ENCODE measurements at regions not wholly inside any gene's neighbourhood (a gene's known extent, or its start where the extent isn't known, plus 50 kb on each side); places are given as distances from the start of the nearest gene placed in this dataset.

DNA sequence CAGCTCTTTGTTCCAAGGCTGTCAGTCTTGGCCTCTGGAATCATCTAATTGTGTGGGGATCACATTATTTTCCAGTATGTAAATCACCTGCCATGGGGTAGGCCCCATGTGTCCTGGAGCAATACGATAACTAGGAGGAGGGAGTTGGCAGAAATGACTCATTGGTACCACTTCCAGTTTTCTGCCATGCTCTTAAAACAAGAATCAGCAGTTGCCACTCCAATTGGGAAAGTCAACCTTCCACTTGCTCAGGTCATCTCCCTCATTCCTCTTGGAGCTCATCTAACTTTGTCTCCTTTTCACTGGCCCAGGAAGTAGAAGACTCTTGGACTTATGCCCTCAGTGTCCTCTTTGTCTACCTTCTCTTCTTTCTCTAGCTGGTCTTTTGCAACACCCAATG lies 487.0 kb downstream of the SLC4A3 start:
- WGBS, 2 donors = 88 to 100% methylated on average over 1 of the region's 1 CpG
- Histone ChIP-seq H3K27ac (no peak overlapping the region), H3K9me3 (peaks cover 0 to 26% (median 0%) of the 10 kb centered on the region in 4 donors), H3K36me3 (no peaks in the 10 kb centered on the region), H3K27me3 (no peaks in the 10 kb centered on the region), H3K4me3 (no peak overlapping the region), H3K4me1 (no peaks in the 10 kb centered on the region)
- no peak for DNase-seq (ENCODE audit: low spot score in 2 of 2)
- TF ChIP-seq, protein P1, sequence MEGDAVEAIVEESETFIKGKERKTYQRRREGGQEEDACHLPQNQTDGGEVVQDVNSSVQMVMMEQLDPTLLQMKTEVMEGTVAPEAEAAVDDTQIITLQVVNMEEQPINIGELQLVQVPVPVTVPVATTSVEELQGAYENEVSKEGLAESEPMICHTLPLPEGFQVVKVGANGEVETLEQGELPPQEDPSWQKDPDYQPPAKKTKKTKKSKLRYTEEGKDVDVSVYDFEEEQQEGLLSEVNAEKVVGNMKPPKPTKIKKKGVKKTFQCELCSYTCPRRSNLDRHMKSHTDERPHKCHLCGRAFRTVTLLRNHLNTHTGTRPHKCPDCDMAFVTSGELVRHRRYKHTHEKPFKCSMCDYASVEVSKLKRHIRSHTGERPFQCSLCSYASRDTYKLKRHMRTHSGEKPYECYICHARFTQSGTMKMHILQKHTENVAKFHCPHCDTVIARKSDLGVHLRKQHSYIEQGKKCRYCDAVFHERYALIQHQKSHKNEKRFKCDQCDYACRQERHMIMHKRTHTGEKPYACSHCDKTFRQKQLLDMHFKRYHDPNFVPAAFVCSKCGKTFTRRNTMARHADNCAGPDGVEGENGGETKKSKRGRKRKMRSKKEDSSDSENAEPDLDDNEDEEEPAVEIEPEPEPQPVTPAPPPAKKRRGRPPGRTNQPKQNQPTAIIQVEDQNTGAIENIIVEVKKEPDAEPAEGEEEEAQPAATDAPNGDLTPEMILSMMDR (IDR thresholded peaks at IDR 0.05) = no peak
- no peak for TF ChIP-seq EP300 (IDR thresholded peaks at IDR 0.05)
- no peak for TF ChIP-seq POLR2A (IDR thresholded peaks at IDR 0.05)

DNA sequence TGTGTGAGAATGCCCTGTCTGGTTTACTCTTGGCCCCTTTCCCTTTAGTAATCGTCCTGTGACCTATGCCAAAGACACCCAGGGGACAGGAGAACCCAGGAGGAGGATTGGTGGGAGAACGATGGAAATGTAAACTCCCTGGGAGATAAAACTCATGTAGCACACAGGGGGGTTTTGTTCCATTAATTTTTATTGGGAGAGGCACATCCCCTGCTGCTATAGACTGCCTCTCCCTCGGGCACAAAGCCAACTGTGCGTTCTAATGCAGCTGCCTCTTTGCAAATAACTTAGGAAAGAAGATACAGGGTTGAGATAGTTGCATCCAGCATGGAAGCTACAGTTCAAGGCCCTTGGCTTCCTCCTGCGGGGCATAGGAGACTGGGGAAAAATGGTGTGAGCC lies 489.6 kb downstream of the SLC4A3 start:
- peaks cover 0 to 26% (median 0%) of the 10 kb centered on the region in 4 donors for H3K9me3 ChIP-seq
- TF ChIP-seq EP300 (IDR thresholded peaks at IDR 0.05) (no peak), POLR2A (IDR thresholded peaks at IDR 0.05) (no peak)
- TF ChIP-seq, protein P1 (IDR thresholded peaks at IDR 0.05) = no peak
- 42 to 49% methylated on average over 5 of the region's 5 CpGs for WGBS, 2 donors
- no peak overlapping the region for H3K27ac ChIP-seq
- H3K36me3 ChIP-seq = no peaks in the 10 kb centered on the region
- no peak for DNase-seq (ENCODE audit: low spot score in 2 of 2)
- no peaks in the 10 kb centered on the region for H3K4me1 ChIP-seq
- H3K27me3 ChIP-seq = no peaks in the 10 kb centered on the region
- H3K4me3 ChIP-seq = no peak overlapping the region

DNA sequence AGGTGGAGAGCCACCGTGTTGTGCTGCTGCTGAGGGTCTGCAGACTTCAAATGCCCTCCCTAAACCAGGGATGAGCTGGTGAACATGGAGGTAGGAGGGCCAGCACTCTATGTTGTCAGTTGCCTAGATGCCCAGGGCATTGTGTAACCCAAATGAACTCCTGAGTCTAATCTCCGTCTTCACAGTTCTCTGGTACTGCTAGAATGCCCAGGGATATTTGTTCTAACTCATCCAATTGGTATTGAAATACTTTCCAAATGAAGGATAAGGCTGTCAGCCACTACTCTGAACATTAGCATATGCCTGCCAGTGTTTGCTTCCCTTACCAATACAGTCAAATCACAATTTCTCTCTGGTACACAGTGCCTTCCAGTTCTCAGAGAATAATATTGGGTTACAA lies 492.6 kb downstream of the SLC4A3 start:
- 72 to 95% methylated on average over 2 of the region's 2 CpGs for WGBS, 2 donors
- TF ChIP-seq, protein P1 (IDR thresholded peaks at IDR 0.05) = no peak
- no peak for TF ChIP-seq POLR2A (IDR thresholded peaks at IDR 0.05)
- no peak for TF ChIP-seq EP300 (IDR thresholded peaks at IDR 0.05)

DNA sequence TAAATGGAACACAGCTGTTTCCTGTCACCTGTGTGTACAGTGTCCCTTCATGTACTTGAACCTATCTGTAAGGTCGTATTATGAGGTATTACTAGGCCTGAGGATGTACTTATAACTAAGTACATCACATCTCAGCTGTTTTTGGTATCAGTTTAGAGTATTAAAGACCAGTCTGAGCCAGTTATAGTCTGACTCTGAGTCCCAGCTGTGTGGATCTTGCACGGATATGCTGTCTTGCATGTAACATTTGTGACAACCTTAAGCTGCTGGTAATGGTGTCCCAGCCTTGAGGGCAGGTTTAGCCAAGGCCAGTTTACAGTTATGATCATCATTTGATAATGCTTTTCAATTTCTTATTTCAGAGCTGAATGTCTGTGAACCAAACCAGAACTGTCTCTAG lies 496.3 kb downstream of the SLC4A3 start:
- H3K27ac ChIP-seq = no peak overlapping the region
- H3K27me3 ChIP-seq = no peaks in the 10 kb centered on the region
- TF ChIP-seq, protein P1 (IDR thresholded peaks at IDR 0.05) = no peak
- no peak for TF ChIP-seq EP300 (IDR thresholded peaks at IDR 0.05)
- no peak for TF ChIP-seq POLR2A (IDR thresholded peaks at IDR 0.05)
- H3K4me1 ChIP-seq = no peaks in the 10 kb centered on the region
- WGBS, 2 donors = 53 to 88% methylated on average over 2 of the region's 2 CpGs
- DNase-seq (ENCODE audit: low spot score in 2 of 2) = no peak
- no peaks in the 10 kb centered on the region for H3K36me3 ChIP-seq
- no peaks in the 10 kb centered on the region for H3K9me3 ChIP-seq
- H3K4me3 ChIP-seq = no peak overlapping the region

More for the DNA sequence above, 492.6 kb downstream of the SLC4A3 start:
- H3K4me3 ChIP-seq = no peak overlapping the region
- no peaks in the 10 kb centered on the region for H3K4me1 ChIP-seq
- no peaks in the 10 kb centered on the region for H3K36me3 ChIP-seq
- H3K9me3 ChIP-seq = peaks cover 0 to 17% (median 0%) of the 10 kb centered on the region in 4 donors
- no peak for DNase-seq (ENCODE audit: low spot score in 2 of 2)
- no peak overlapping the region for H3K27ac ChIP-seq
- H3K27me3 ChIP-seq = no peaks in the 10 kb centered on the region

DNA sequence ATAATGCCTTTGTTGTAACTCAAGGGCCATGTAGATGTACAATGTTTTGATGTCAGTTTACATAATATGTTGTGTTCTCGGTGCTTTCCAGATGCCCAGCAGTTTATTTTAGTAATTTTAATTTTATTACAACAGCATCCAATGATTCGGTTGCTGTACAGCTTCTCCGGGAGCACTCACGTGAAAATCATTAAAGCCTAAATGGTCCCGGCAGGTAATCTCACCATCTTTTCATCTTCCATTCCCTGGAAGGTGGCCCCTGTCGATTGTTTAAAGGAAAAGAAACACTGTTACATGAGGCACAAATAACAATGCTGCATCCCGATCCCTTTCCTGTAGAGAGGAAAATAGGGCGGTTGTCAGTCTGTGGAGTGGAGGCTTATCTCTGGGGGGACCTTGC lies 498.1 kb downstream of the SLC4A3 start:
- TF ChIP-seq, protein P1 (IDR thresholded peaks at IDR 0.05) = no peak
- TF ChIP-seq POLR2A (IDR thresholded peaks at IDR 0.05) (no peak), EP300 (IDR thresholded peaks at IDR 0.05) (no peak)
- H3K4me1 ChIP-seq = no peaks in the 10 kb centered on the region
- DNase-seq (ENCODE audit: low spot score in 2 of 2) = no peak
- no peak overlapping the region for H3K4me3 ChIP-seq
- H3K9me3 ChIP-seq = peaks cover 0 to 6% (median 0%) of the 10 kb centered on the region in 4 donors
- 79 to 83% methylated on average over 8 of the region's 8 CpGs for WGBS, 2 donors
- no peaks in the 10 kb centered on the region for H3K27me3 ChIP-seq
- no peaks in the 10 kb centered on the region for H3K36me3 ChIP-seq
- no peak overlapping the region for H3K27ac ChIP-seq
